Spleen (tissue), 7 donors: ENCODE measurements at regions not wholly inside any gene's neighbourhood (a gene's known extent, or its start where the extent isn't known, plus 50 kb on each side); places are given as distances from the start of the nearest gene placed in this dataset.

Experiments used
- CTCF ChIP-seq, 11 experiments: fragments of 200-600 bp in 7 of 11; fragments of 450-650 bp in 4 of 11; sonication (generic) in 4 of 11; IDR thresholded peaks in 8 of 11; conservative IDR thresholded peaks in 3 of 11; 1 replicate in 7 of 11; 2 replicates in 4 of 11; pipeline versions ENCODE4 v1.4.0 to v1.8.0; 2016 to 2021; ENCODE audit warnings: antibody characterized with exemption in 11 of 11, inconsistent platforms in 4 of 11, mild to moderate bottlenecking in 1 of 11
- POLR2AphosphoS5 ChIP-seq, 3 donors: sonication (generic); formaldehyde crosslinking; IDR thresholded peaks; one replicate each; pipeline ENCODE4 v1.5.1; 2017; ENCODE audit warnings: antibody characterized with exemption in 3 of 3
- donor health status: DM: no; HTN: no; CAD: no; lungs with moderate emphysema.
- donor health status: DM: no; HTN: no; CAD: no.
- donor health status: DM: no; HTN: no; CAD: no.

- no peak for TF ChIP-seq POLR2AphosphoS5 (IDR thresholded peaks at IDR 0.05)
- no peak for TF ChIP-seq CTCF (IDR thresholded peaks at IDR 0.05 in 8 of 11, conservative IDR thresholded peaks at IDR 0.05 in 3 of 11)
These were observed 159.4 kb upstream of the MAGI2 start for GRCh38 chr7:79612903-79613302.
